Psoas muscle (tissue), 7 donors: ENCODE measurements at regions not wholly inside any gene's neighbourhood (a gene's known extent, or its start where the extent isn't known, plus 50 kb on each side); places are given as distances from the start of the nearest gene placed in this dataset.

Experiments used
- ATAC-seq, 4 donors: fragments of 200-7000 bp; cut with Tn5 transposase; one replicate each; pipeline ENCODE4 v1.9.1; 2020; ENCODE audit warnings: moderate library complexity in 3 of 4, mild to moderate bottlenecking in 2 of 4
- DNase-seq, 2 donors: peaks; one replicate each; pipeline ENCODE4 v3.0.0-alpha.2; 2020
- H3K27ac ChIP-seq: fragments of 200-600 bp; one replicate; pipeline ENCODE4 v1.8.0; 2022
- H3K27me3 ChIP-seq, 3 donors: fragments of 200-600 bp in 1 of 3; one replicate each; pipeline versions ENCODE4 v1.6.1 to v1.8.0; 2013 to 2022; ENCODE audit warnings: low read length in 2 of 3, mild to moderate bottlenecking in 2 of 3, moderate library complexity in 1 of 3; ENCODE audit not compliant: insufficient read depth in 3 of 3
- H3K36me3 ChIP-seq, 2 donors: fragments of 200-600 bp in 1 of 2; one replicate each; pipeline versions ENCODE4 v1.6.1 to v1.8.0; 2013 to 2022; ENCODE audit warnings: low read depth in 1 of 2, mild to moderate bottlenecking in 1 of 2, moderate library complexity in 1 of 2; ENCODE audit not compliant: insufficient read depth in 1 of 2
- H3K4me1 ChIP-seq: fragments of 200-600 bp; one replicate; pipeline ENCODE4 v1.8.0; 2022
- H3K4me3 ChIP-seq: fragments of 200-600 bp; one replicate; pipeline ENCODE4 v1.8.0; 2022; ENCODE audit warnings: mild to moderate bottlenecking
- H3K9me3 ChIP-seq: fragments of 200-600 bp; one replicate; pipeline ENCODE4 v1.8.0; 2022
- CTCF ChIP-seq: fragments of 200-600 bp; IDR thresholded peaks from one replicate; pipeline ENCODE4 v1.8.0; 2022; ENCODE audit warnings: antibody characterized with exemption
- WGBS, 3 donors: extraction: QIAGEN DNeasy Blood & Tissue Kit; methylation state at CpG; one replicate each; pipeline versions ENCODE4 v1.1.6 to v1.1.7; 2013; 5-methylcytosine and 5-hydroxymethylcytosine counted together
- intact Hi-C, 2 donors: fragments of 100-400 bp; cut with DNase I; formaldehyde crosslinking; loops; one replicate each; pipeline versions ENCODE4 v1.11.0 to v1.14.2; 2022
- donor health status: healthy with polysubstance abuse.
- donor health status: DM: no; HTN: no; CAD: no; lungs with moderate emphysema.
- donor health status: Bipolar disorder and iron deficiency.
- donor health status: healthy.
- donor health status: DM: yes; HTN: yes; CAD: no.
- donor health status: DM: no; HTN: no; CAD: no.
- donor health status: DM: yes; HTN: yes; CAD: no.

- no peak for TF ChIP-seq CTCF
- Histone ChIP-seq H3K27me3 (no peaks in the 10 kb centered on the region), H3K4me1 (peaks cover 27% of the 10 kb centered on the region), H3K9me3 (peaks cover 13% of the 10 kb centered on the region), H3K27ac (peak overlapping the region; percentile 47), H3K36me3 (no peaks in the 10 kb centered on the region), H3K4me3 (no peak overlapping the region)
- ATAC-seq (no peak), DNase-seq (no peak)
- intact Hi-C loops, result loop anchor here in 1 of 2 donors (5.0 kb wide), 2 partner anchors 71 to 131 kb away; no protein-coding TSS in a partner anchor
- WGBS, 3 donors, result 19 to 27% (median 23%) methylated on average over 7 of the region's 7 CpGs
Measured at GRCh38 chr1:59156526-59157199, 140.2 kb upstream of the FGGY start.

GRCh38 chr1:59158321-59158720 is 138.6 kb upstream of the FGGY start:
- H3K9me3 ChIP-seq, result peaks cover 13% of the 10 kb centered on the region
- TF ChIP-seq CTCF, result no peak
- H3K27me3 ChIP-seq, result no peaks in the 10 kb centered on the region
- peaks cover 13% of the 10 kb centered on the region for H3K4me1 ChIP-seq
- intact Hi-C loops, result loop anchor here in 1 of 2 donors (5.0 kb wide), 2 partner anchors 69 to 129 kb away; no protein-coding TSS in a partner anchor
- no peak for ATAC-seq
- H3K27ac ChIP-seq, result no peak overlapping the region
- DNase-seq, result no peak
- H3K36me3 ChIP-seq, result no peaks in the 10 kb centered on the region
- no peak overlapping the region for H3K4me3 ChIP-seq

GRCh38 chr1:59159557-59160203 is 137.2 kb upstream of the FGGY start:
- intact Hi-C loops, result loop anchor here in 1 of 2 donors (5.0 kb wide), 2 partner anchors 68 to 128 kb away; no protein-coding TSS in a partner anchor
- H3K4me1 ChIP-seq, result peaks cover 20% of the 10 kb centered on the region
- ATAC-seq, result peak in 2 of 4 donors; percentile 43 to 47
- no peak for TF ChIP-seq CTCF
- H3K9me3 ChIP-seq, result peaks cover 13% of the 10 kb centered on the region
- no peaks in the 10 kb centered on the region for H3K36me3 ChIP-seq
- 33 to 57% (median 42%) methylated on average over 3 of the region's 3 CpGs for WGBS, 3 donors
- H3K27ac ChIP-seq, result no peak overlapping the region
- H3K27me3 ChIP-seq, result no peaks in the 10 kb centered on the region
- DNase-seq, result no peak
- no peak overlapping the region for H3K4me3 ChIP-seq

GRCh38 chr1:59161136-59161535 is 135.8 kb upstream of the FGGY start:
- H3K4me3 ChIP-seq, result no peak overlapping the region
- H3K27ac ChIP-seq, result no peak overlapping the region
- peaks cover 26% of the 10 kb centered on the region for H3K4me1 ChIP-seq
- H3K27me3 ChIP-seq, result no peaks in the 10 kb centered on the region
- H3K9me3 ChIP-seq, result peaks cover 13% of the 10 kb centered on the region
- H3K36me3 ChIP-seq, result no peaks in the 10 kb centered on the region
- intact Hi-C loops, result no loop called here
- no peak for TF ChIP-seq CTCF
- ATAC-seq (no peak), DNase-seq (no peak)
